ENCODE measurements at regions not wholly inside any gene's neighbourhood (a gene's known extent, or its start where the extent isn't known, plus 50 kb on each side); places are given as distances from the start of the nearest gene placed in this dataset.
"Not testable (repeated sequence)": the region's sequence is repeated elsewhere in the genome, so short reads cannot be mapped to it uniquely, and the experiment has no call there.

- BruUV-seq (replicated peaks), result no TSS peak
- H3K9me1 ChIP-seq (ENCODE audit: insufficient read depth, low read length), result no peaks in the 10 kb centered on the region
- no peak for ATAC-seq (ENCODE audit: low read depth)
Observed at GRCh38 chr1:177665935-177666334, 303.9 kb downstream of the SEC16B start.

GRCh38 chr1:177664742-177665141, 305.1 kb downstream of the SEC16B start:
- H2AK5ac ChIP-seq (ENCODE audit: low read depth, low read length); H4K5ac ChIP-seq (ENCODE audit: low read depth, low read length); DNase-seq; H3K4me1 ChIP-seq (ENCODE audit: control insufficient read depth, insufficient read depth, low read length); H2BK15ac ChIP-seq (ENCODE audit: low read depth, low read length); H3K27ac ChIP-seq (ENCODE audit: insufficient read depth, low read length); H4K20me1 ChIP-seq (ENCODE audit: insufficient read depth, low read length); CTCF ChIA-PET; POLR2A ChIA-PET (ENCODE audit: unreplicated experiment); H3K9me3 ChIP-seq (ENCODE audit: control insufficient read depth, insufficient read depth, low read length); H3K79me1 ChIP-seq (ENCODE audit: low read depth in 1 of 2, low read length in 2 of 2); H4K91ac ChIP-seq (ENCODE audit: insufficient read depth, low read depth, low read length); H2AK9ac ChIP-seq (replicated peaks; ENCODE audit: low read depth, low read length, poor library complexity); H3K36me3 ChIP-seq (ENCODE audit: control insufficient read depth, insufficient read depth, low read length); H2AFZ ChIP-seq (replicated peaks; ENCODE audit: low read length, poor library complexity); dilution Hi-C loops (cut with HindIII; ENCODE audit: low sequenced_read_pairs, unreplicated experiment); ATAC-seq (ENCODE audit: low read depth); BruUV-seq (replicated peaks); H2BK20ac ChIP-seq (ENCODE audit: low read depth, low read length); H3K27me3 ChIP-seq (ENCODE audit: control insufficient read depth, insufficient read depth, low read length); H3K56ac ChIP-seq (ENCODE audit: extremely low read depth, insufficient read depth, low read length); H3K4me2 ChIP-seq (ENCODE audit: low read depth, low read length); H3K14ac ChIP-seq (replicated peaks; ENCODE audit: low read depth, low read length); H4K8ac ChIP-seq (ENCODE audit: low read depth in 2 of 2, low read length in 2 of 2); H3K18ac ChIP-seq (ENCODE audit: low read depth, low read length); H3K9me1 ChIP-seq (ENCODE audit: insufficient read depth, low read length); H3K4me3 ChIP-seq (ENCODE audit: insufficient read depth, low read depth, low read length); H3K4ac ChIP-seq (ENCODE audit: low read depth, low read length); H3K23ac ChIP-seq (ENCODE audit: low read depth, low read length); H2BK5ac ChIP-seq (ENCODE audit: low read depth, low read length, poor library complexity, severe bottlenecking); H3K9ac ChIP-seq (ENCODE audit: low read depth, low read length); intact Hi-C loops (cut with micrococcal nuclease); in situ Hi-C loops (cut with MboI; ENCODE audit: low sequenced_read_pairs); H2BK120ac ChIP-seq (ENCODE audit: low read depth, low read length): not testable (repeated sequence)
- no CpG with 5 or more reads among the region's 4 CpGs for WGBS, 2 experiments (ENCODE audit: extremely low coverage in 2 of 2, insufficient read length in 1 of 2)

More at GRCh38 chr1:177665935-177666334, 303.9 kb downstream of the SEC16B start:
- DNase-seq, result no peak
- H2BK120ac ChIP-seq (ENCODE audit: low read depth, low read length), result no peak overlapping the region
- H4K5ac ChIP-seq (ENCODE audit: low read depth, low read length), result no peak overlapping the region
- no CpG with 5 or more reads among the region's 2 CpGs for WGBS, 2 experiments (ENCODE audit: extremely low coverage in 2 of 2, insufficient read length in 1 of 2)
- dilution Hi-C loops (cut with HindIII; ENCODE audit: low sequenced_read_pairs, unreplicated experiment), result no loop called here
- H2AK9ac ChIP-seq (replicated peaks; ENCODE audit: low read depth, low read length, poor library complexity), result no peak overlapping the region
- no peak overlapping the region for H2AFZ ChIP-seq (replicated peaks; ENCODE audit: low read length, poor library complexity)
- no peaks in the 10 kb centered on the region for H3K9me3 ChIP-seq (ENCODE audit: control insufficient read depth, insufficient read depth, low read length)
- no peak overlapping the region for H3K4me3 ChIP-seq (ENCODE audit: insufficient read depth, low read depth, low read length)
- H3K27ac ChIP-seq (ENCODE audit: insufficient read depth, low read length), result no peak overlapping the region
- no peaks in the 10 kb centered on the region for H3K79me1 ChIP-seq (ENCODE audit: low read depth in 1 of 2, low read length in 2 of 2)
- CTCF ChIA-PET, result no interaction called here
- POLR2A ChIA-PET (ENCODE audit: unreplicated experiment), result no interaction called here
- H3K23ac ChIP-seq (ENCODE audit: low read depth, low read length), result no peak overlapping the region
- no peak overlapping the region for H3K4ac ChIP-seq (ENCODE audit: low read depth, low read length)
- H2BK20ac ChIP-seq (ENCODE audit: low read depth, low read length), result no peak overlapping the region
- H2BK5ac ChIP-seq (ENCODE audit: low read depth, low read length, poor library complexity, severe bottlenecking), result no peak overlapping the region
- TF ChIP-seq FOS (IDR thresholded peaks at IDR 0.05; ENCODE audit: low read depth, low read length) (no peak), MXI1 (IDR thresholded peaks at IDR 0.05; ENCODE audit: borderline replicate concordance, low read depth, low read length) (no peak), BHLHE40 (IDR thresholded peaks at IDR 0.05; ENCODE audit: low read depth, low read length) (no peak), RFX5 (IDR thresholded peaks at IDR 0.05; ENCODE audit: low read depth, low read length) (no peak), USF2 (IDR thresholded peaks at IDR 0.05; ENCODE audit: low read depth, low read length) (no peak)
- H2AK5ac ChIP-seq (ENCODE audit: low read depth, low read length), result no peak overlapping the region
- no peak overlapping the region for H3K4me2 ChIP-seq (ENCODE audit: low read depth, low read length)
- H3K18ac ChIP-seq (ENCODE audit: low read depth, low read length), result no peak overlapping the region
- in situ Hi-C loops (cut with MboI; ENCODE audit: low sequenced_read_pairs), result no loop called here
- no peaks in the 10 kb centered on the region for H3K4me1 ChIP-seq (ENCODE audit: control insufficient read depth, insufficient read depth, low read length)
- H3K36me3 ChIP-seq (ENCODE audit: control insufficient read depth, insufficient read depth, low read length), result no peaks in the 10 kb centered on the region
- H4K8ac ChIP-seq (ENCODE audit: low read depth in 2 of 2, low read length in 2 of 2), result no peak overlapping the region
- H3K27me3 ChIP-seq (ENCODE audit: control insufficient read depth, insufficient read depth, low read length), result no peaks in the 10 kb centered on the region
- no peak overlapping the region for H2BK15ac ChIP-seq (ENCODE audit: low read depth, low read length)
- H4K91ac ChIP-seq (ENCODE audit: insufficient read depth, low read depth, low read length), result no peak overlapping the region
- intact Hi-C loops (cut with micrococcal nuclease), result no loop called here
- H3K14ac ChIP-seq (replicated peaks; ENCODE audit: low read depth, low read length), result no peak overlapping the region
- no peak overlapping the region for H3K9ac ChIP-seq (ENCODE audit: low read depth, low read length)
- H4K20me1 ChIP-seq (ENCODE audit: insufficient read depth, low read length), result no peaks in the 10 kb centered on the region
- no peak overlapping the region for H3K56ac ChIP-seq (ENCODE audit: extremely low read depth, insufficient read depth, low read length)
